Astrocyte of the spinal cord (primary cell): ENCODE measurements at regions not wholly inside any gene's neighbourhood (a gene's known extent, or its start where the extent isn't known, plus 50 kb on each side); places are given as distances from the start of the nearest gene placed in this dataset.
"Not testable (repeated sequence)": the region's sequence is repeated elsewhere in the genome, so short reads cannot be mapped to it uniquely, and the experiment has no call there.

ENCODE experiments used
- DNase-seq: peaks from one replicate; pipeline ENCODE4 v3.0.0; 2011; ENCODE audit warnings: low read depth, low spot score
- H3K4me3 ChIP-seq: 2 replicates; pipeline ENCODE4 v1.5.1; 2011; ENCODE audit warnings: low read depth, mild to moderate bottlenecking, low read length, moderate library complexity
- CTCF ChIP-seq: IDR thresholded peaks from 2 replicates; pipeline ENCODE4 v1.5.1; 2012; ENCODE audit warnings: low read depth, mild to moderate bottlenecking, low read length, inconsistent platforms
- in situ Hi-C: cut with HindIII; loops from 2 replicates; pipeline ENCODE4 v1.10.0; 2017; ENCODE audit warnings: low sequenced_read_pairs

GRCh38 chr5:54385994-54386393 is 69.5 kb upstream of the HSPB3 start:
- no peak for TF ChIP-seq CTCF
- no peak for DNase-seq
- H3K4me3 ChIP-seq, result no peak overlapping the region
- in situ Hi-C loops, result no loop called here

- no peak for DNase-seq
- in situ Hi-C loops, result no loop called here
- TF ChIP-seq CTCF, result no peak
- no peak overlapping the region for H3K4me3 ChIP-seq
These were observed 71.1 kb upstream of the HSPB3 start for GRCh38 chr5:54384356-54384933.

GRCh38 chr5:54383941-54384340 is 71.6 kb upstream of the HSPB3 start:
- in situ Hi-C loops, result no loop called here
- no peak for DNase-seq
- no peak for TF ChIP-seq CTCF
- no peak overlapping the region for H3K4me3 ChIP-seq

- H3K4me3 ChIP-seq, result no peak overlapping the region
- TF ChIP-seq CTCF, result no peak
- in situ Hi-C loops, result no loop called here
These were observed 72.1 kb upstream of the HSPB3 start for GRCh38 chr5:54383225-54383901.

GRCh38 chr5:54381319-54381718 is 70.9 kb upstream of the ARL15 start:
- DNase-seq, H3K4me3 ChIP-seq, in situ Hi-C loops: not testable (repeated sequence)

More at GRCh38 chr5:54383225-54383901, 72.1 kb upstream of the HSPB3 start:
- DNase-seq, result no peak

- no peak for DNase-seq
- in situ Hi-C loops, result no loop called here
- H3K4me3 ChIP-seq, result no peak overlapping the region
- TF ChIP-seq CTCF, result no peak
These were observed 69.2 kb upstream of the ARL15 start for GRCh38 chr5:54379590-54379989.

GRCh38 chr5:54378707-54379106 is 68.3 kb upstream of the ARL15 start:
- no peak overlapping the region for H3K4me3 ChIP-seq
- in situ Hi-C loops, result no loop called here
- no peak for DNase-seq
- no peak for TF ChIP-seq CTCF

GRCh38 chr5:54377339-54377738 is 67.0 kb upstream of the ARL15 start:
- not testable (repeated sequence) for H3K4me3 ChIP-seq

More at GRCh38 chr5:54377339-54377738, 67.0 kb upstream of the ARL15 start:
- in situ Hi-C loops, DNase-seq: not testable (repeated sequence)
